HepG2 (cell line): ENCODE measurements at regions not wholly inside any gene's neighbourhood (a gene's known extent, or its start where the extent isn't known, plus 50 kb on each side); places are given as distances from the start of the nearest gene placed in this dataset.

ENCODE experiments used
- ATAC-seq: fragments of 200-7000 bp; cut with Tn5 transposase; 3 replicates; pipeline ENCODE4 v1.9.1; 2020; ENCODE audit warnings: mild to moderate bottlenecking, moderate library complexity
- BruUV-seq: library from RNA; stranded (reverse); fragments of 400-500 nt; replicated peaks from 2 replicates; lab custom pipeline; 2021; lab: Mats Ljungman, UMichigan
- CTCF ChIA-PET: fragments of 300-600 bp; formaldehyde crosslinking; extraction: SDS; loops from one replicate; lab custom pipeline; 2021; ENCODE audit warnings: low total read pairs, inconsistent platforms, low intra/inter-chr PET ratio; lab: Yijun Ruan, JAX
- POLR2A ChIA-PET: fragments of 350-600 bp; sonication (Branson Sonifier 250); formaldehyde crosslinking; loops from one replicate; lab custom pipeline; 2020; ENCODE audit warnings: antibody characterized with exemption, inconsistent platforms; lab: Yijun Ruan, JAX
- DNase-seq: peaks from one replicate; pipeline ENCODE4 v3.0.0-alpha.2; 2015; ENCODE audit warnings: low spot score
- FAIRE-seq: peaks from 3 replicates; lab custom pipeline; 2011; peaks lifted over from hg19 to GRCh38; lab: Jason Lieb, UNC
- H2AFZ ChIP-seq: one replicate; pipeline ENCODE4 v1.6.1; 2011; ENCODE audit warnings: low read length, inconsistent platforms
- H3K27ac ChIP-seq: fragments of 300-600 bp; 3 replicates; pipeline ENCODE4 v1.8.0; 2011; ENCODE audit warnings: mixed run types, mild to moderate bottlenecking, mixed read lengths, low read length, inconsistent platforms; ENCODE audit not compliant: insufficient read depth; ENCODE audit errors: extremely low read length
- H3K27me3 ChIP-seq, 2 experiments: fragments of 200-600 bp in 1 of 2; 2 replicates in 1 of 2; 3 replicates in 1 of 2; pipeline versions ENCODE4 v1.6.0 to v1.8.0; 2011; ENCODE audit warnings: low read length in 2 of 2, mild to moderate bottlenecking in 2 of 2, moderate library complexity in 2 of 2, inconsistent platforms in 1 of 2; ENCODE audit not compliant: insufficient read depth in 2 of 2, control insufficient read depth in 1 of 2
- H3K36me3 ChIP-seq, 2 experiments: fragments of 200-600 bp in 1 of 2; replicated peaks in 1 of 2; 2 replicates in 1 of 2; 3 replicates in 1 of 2; pipeline versions ENCODE4 v1.5.1 to v1.8.0; 2011; ENCODE audit warnings: low read length in 2 of 2, inconsistent platforms in 1 of 2; ENCODE audit not compliant: insufficient read depth in 2 of 2, control insufficient read depth in 1 of 2
- H3K4me1 ChIP-seq: 2 replicates; pipeline ENCODE4 v1.5.1; 2012; ENCODE audit warnings: low read length, inconsistent platforms; ENCODE audit not compliant: insufficient read depth
- H3K4me2 ChIP-seq: 2 replicates; pipeline ENCODE4 v1.6.0; 2011; ENCODE audit warnings: low read depth, low read length, inconsistent platforms
- H3K4me3 ChIP-seq, 3 experiments: fragments of 200-600 bp in 1 of 3; sonication (generic), shearing (Covaris generic) in 1 of 3; replicated peaks in 1 of 3; 2 replicates each; pipeline ENCODE4 v1.5.1; 2011 to 2016; ENCODE audit warnings: low read length in 3 of 3, inconsistent platforms in 2 of 3, low read depth in 2 of 3, mild to moderate bottlenecking in 2 of 3, control low read depth in 1 of 3, mixed read lengths in 1 of 3; ENCODE audit not compliant: insufficient read depth in 1 of 3
- H3K79me2 ChIP-seq: one replicate; pipeline ENCODE4 v1.6.1; 2011; ENCODE audit warnings: low read length, inconsistent platforms; ENCODE audit not compliant: insufficient read depth
- H3K9ac ChIP-seq: 2 replicates; pipeline ENCODE4 v1.6.0; 2011; ENCODE audit warnings: mild to moderate bottlenecking, low read depth, low read length, inconsistent platforms; ENCODE audit not compliant: insufficient read depth
- H3K9me3 ChIP-seq: 2 replicates; pipeline ENCODE4 v1.5.1; 2012; ENCODE audit warnings: mild to moderate bottlenecking, low read length
- H4K20me1 ChIP-seq: 2 replicates; pipeline ENCODE4 v1.6.0; 2011; ENCODE audit warnings: inconsistent platforms, mild to moderate bottlenecking, low read length, moderate library complexity; ENCODE audit not compliant: insufficient read depth
- ATF7 ChIP-seq, 2 experiments: fragments of 450-650 bp in 1 of 2; sonication (generic) in 1 of 2; formaldehyde crosslinking in 1 of 2; IDR thresholded peaks; 2 replicates each; pipeline versions ENCODE4 v1.4.0 to v1.6.1; 2016 to 2020; ENCODE audit warnings: antibody characterized with exemption in 1 of 2, mild to moderate bottlenecking in 1 of 2, missing genetic modification reagents in 1 of 2
- CEBPB ChIP-seq: IDR thresholded peaks from 2 replicates; pipeline ENCODE4 v1.6.1; 2011; ENCODE audit warnings: low read depth, low read length, improper control_type of control experiment, borderline replicate concordance
- GABPB1 ChIP-seq: IDR thresholded peaks from 2 replicates; pipeline ENCODE4 v1.6.1; 2016; ENCODE audit warnings: mild to moderate bottlenecking, missing genetic modification reagents, moderate library complexity, missing compliant biosample characterization
- GATAD1 ChIP-seq: IDR thresholded peaks from 2 replicates; pipeline ENCODE4 v1.6.1; 2016; ENCODE audit warnings: missing genetic modification reagents, missing compliant biosample characterization
- GPN1 ChIP-seq: sonication (generic); formaldehyde crosslinking; IDR thresholded peaks from 2 replicates; pipeline ENCODE4 v1.5.1; 2020; ENCODE audit warnings: missing genetic modification reagents, borderline replicate concordance
- GTF3A ChIP-seq: sonication (generic); formaldehyde crosslinking; conservative IDR thresholded peaks from 2 replicates; pipeline ENCODE4 v1.4.0; 2020; ENCODE audit warnings: mild to moderate bottlenecking, missing genetic modification reagents
- KMT2A ChIP-seq: sonication (generic); formaldehyde crosslinking; IDR thresholded peaks from 2 replicates; pipeline ENCODE4 v1.4.0; 2020; ENCODE audit warnings: missing genetic modification reagents
- MIER3 ChIP-seq: IDR thresholded peaks from 2 replicates; pipeline ENCODE4 v1.6.1; 2016; ENCODE audit warnings: missing compliant biosample characterization, borderline replicate concordance
- PAF1 ChIP-seq: IDR thresholded peaks from 2 replicates; pipeline ENCODE4 v1.6.1; 2016; ENCODE audit warnings: missing genetic modification reagents, missing compliant biosample characterization
- ZNF496 ChIP-seq: sonication (generic); formaldehyde crosslinking; IDR thresholded peaks from 2 replicates; pipeline ENCODE4 v1.8.1; 2023; ENCODE audit warnings: mild to moderate bottlenecking, moderate library complexity, missing genetic modification reagents; ENCODE audit not compliant: insufficient replicate concordance
- ZSCAN25 ChIP-seq: sonication (generic); formaldehyde crosslinking; IDR thresholded peaks from 2 replicates; pipeline ENCODE4 v1.8.0; 2022; ENCODE audit warnings: mild to moderate bottlenecking, missing genetic modification reagents
- in situ Hi-C: cut with HindIII; loops from 2 replicates; pipeline ENCODE4 v1.10.0; 2017; ENCODE audit warnings: low pct_unique_long_range_greater_than_20kb; ENCODE audit not compliant: extremely low pct_ligation_motif_present
- intact Hi-C: fragments of 100-400 bp; cut with micrococcal nuclease; formaldehyde crosslinking; loops from one replicate; pipeline ENCODE4 v1.10.0; 2022; ENCODE audit not compliant: unreplicated experiment
- TF ChIP-seq, protein P1 (sequence below): IDR thresholded peaks from 2 replicates; pipeline ENCODE4 v1.4.0; 2020; ENCODE audit warnings: mild to moderate bottlenecking, missing genetic modification reagents
- TF ChIP-seq, protein P2 (sequence below): sonication (generic); formaldehyde crosslinking; IDR thresholded peaks from 2 replicates; pipeline ENCODE4 v1.5.0; 2020; ENCODE audit warnings: mild to moderate bottlenecking, missing genetic modification reagents, borderline replicate concordance

DNA sequence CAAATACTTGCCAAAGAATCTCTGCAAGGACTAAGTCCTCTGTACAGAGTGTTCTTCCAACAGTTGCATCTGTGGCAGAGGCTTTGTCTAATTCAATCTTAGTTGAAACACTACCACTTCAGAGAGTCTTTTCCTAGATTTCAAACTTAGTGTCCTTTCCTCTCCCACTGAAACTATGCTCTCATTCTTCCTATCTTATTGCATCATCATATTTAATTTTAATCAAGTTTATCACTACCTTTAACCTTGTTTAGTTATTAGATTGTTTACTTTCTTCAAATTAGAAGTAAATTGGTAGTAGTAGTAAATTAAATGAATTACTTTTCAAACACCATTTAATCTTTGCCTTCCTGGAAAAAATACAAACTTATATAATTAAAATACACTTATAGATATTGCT is 1082.3 kb upstream of the PABPC4L start:
- H3K9me3 ChIP-seq: no peaks in the 10 kb centered on the region
- H4K20me1 ChIP-seq: no peaks in the 10 kb centered on the region
- H3K27ac ChIP-seq: no peak overlapping the region
- FAIRE-seq (no peak), ATAC-seq (no peak), DNase-seq (no peak)
- POLR2A ChIA-PET: no interaction called here
- H3K4me3 ChIP-seq: no peak overlapping the region
- intact Hi-C loops: no loop called here
- CTCF ChIA-PET: no interaction called here
- H3K4me2 ChIP-seq: no peak overlapping the region
- no peak overlapping the region for H3K9ac ChIP-seq
- H3K36me3 ChIP-seq: no peaks in the 10 kb centered on the region
- BruUV-seq: no TSS peak
- H3K4me1 ChIP-seq: no peaks in the 10 kb centered on the region
- H3K27me3 ChIP-seq: no peaks in the 10 kb centered on the region
- no peak overlapping the region for H2AFZ ChIP-seq
- in situ Hi-C loops: no loop called here
- H3K79me2 ChIP-seq: no peaks in the 10 kb centered on the region
- TF ChIP-seq KMT2A (CRISPR knock-in tag): no peak
- peak; percentile 4; the same call in 1 of the 2 replicates for TF ChIP-seq CEBPB
- no peak for TF ChIP-seq GATAD1 (CRISPR knock-in tag)
- no peak for TF ChIP-seq MIER3 (CRISPR knock-in tag)
- TF ChIP-seq PAF1 (CRISPR knock-in tag): no peak
- no peak for TF ChIP-seq GTF3A
- no peak for TF ChIP-seq GPN1 (CRISPR knock-in tag)
- TF ChIP-seq, protein P1, sequence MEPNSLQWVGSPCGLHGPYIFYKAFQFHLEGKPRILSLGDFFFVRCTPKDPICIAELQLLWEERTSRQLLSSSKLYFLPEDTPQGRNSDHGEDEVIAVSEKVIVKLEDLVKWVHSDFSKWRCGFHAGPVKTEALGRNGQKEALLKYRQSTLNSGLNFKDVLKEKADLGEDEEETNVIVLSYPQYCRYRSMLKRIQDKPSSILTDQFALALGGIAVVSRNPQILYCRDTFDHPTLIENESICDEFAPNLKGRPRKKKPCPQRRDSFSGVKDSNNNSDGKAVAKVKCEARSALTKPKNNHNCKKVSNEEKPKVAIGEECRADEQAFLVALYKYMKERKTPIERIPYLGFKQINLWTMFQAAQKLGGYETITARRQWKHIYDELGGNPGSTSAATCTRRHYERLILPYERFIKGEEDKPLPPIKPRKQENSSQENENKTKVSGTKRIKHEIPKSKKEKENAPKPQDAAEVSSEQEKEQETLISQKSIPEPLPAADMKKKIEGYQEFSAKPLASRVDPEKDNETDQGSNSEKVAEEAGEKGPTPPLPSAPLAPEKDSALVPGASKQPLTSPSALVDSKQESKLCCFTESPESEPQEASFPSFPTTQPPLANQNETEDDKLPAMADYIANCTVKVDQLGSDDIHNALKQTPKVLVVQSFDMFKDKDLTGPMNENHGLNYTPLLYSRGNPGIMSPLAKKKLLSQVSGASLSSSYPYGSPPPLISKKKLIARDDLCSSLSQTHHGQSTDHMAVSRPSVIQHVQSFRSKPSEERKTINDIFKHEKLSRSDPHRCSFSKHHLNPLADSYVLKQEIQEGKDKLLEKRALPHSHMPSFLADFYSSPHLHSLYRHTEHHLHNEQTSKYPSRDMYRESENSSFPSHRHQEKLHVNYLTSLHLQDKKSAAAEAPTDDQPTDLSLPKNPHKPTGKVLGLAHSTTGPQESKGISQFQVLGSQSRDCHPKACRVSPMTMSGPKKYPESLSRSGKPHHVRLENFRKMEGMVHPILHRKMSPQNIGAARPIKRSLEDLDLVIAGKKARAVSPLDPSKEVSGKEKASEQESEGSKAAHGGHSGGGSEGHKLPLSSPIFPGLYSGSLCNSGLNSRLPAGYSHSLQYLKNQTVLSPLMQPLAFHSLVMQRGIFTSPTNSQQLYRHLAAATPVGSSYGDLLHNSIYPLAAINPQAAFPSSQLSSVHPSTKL (CRISPR knock-in tag): no peak
- TF ChIP-seq ZSCAN25: no peak
- TF ChIP-seq GABPB1 (CRISPR knock-in tag): no peak
- TF ChIP-seq, protein P2, sequence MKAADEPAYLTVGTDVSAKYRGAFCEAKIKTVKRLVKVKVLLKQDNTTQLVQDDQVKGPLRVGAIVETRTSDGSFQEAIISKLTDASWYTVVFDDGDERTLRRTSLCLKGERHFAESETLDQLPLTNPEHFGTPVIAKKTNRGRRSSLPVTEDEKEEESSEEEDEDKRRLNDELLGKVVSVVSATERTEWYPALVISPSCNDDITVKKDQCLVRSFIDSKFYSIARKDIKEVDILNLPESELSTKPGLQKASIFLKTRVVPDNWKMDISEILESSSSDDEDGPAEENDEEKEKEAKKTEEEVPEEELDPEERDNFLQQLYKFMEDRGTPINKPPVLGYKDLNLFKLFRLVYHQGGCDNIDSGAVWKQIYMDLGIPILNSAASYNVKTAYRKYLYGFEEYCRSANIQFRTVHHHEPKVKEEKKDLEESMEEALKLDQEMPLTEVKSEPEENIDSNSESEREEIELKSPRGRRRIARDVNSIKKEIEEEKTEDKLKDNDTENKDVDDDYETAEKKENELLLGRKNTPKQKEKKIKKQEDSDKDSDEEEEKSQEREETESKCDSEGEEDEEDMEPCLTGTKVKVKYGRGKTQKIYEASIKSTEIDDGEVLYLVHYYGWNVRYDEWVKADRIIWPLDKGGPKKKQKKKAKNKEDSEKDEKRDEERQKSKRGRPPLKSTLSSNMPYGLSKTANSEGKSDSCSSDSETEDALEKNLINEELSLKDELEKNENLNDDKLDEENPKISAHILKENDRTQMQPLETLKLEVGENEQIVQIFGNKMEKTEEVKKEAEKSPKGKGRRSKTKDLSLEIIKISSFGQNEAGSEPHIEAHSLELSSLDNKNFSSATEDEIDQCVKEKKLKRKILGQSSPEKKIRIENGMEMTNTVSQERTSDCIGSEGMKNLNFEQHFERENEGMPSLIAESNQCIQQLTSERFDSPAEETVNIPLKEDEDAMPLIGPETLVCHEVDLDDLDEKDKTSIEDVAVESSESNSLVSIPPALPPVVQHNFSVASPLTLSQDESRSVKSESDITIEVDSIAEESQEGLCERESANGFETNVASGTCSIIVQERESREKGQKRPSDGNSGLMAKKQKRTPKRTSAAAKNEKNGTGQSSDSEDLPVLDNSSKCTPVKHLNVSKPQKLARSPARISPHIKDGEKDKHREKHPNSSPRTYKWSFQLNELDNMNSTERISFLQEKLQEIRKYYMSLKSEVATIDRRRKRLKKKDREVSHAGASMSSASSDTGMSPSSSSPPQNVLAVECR (CRISPR knock-in tag): no peak
- TF ChIP-seq ATF7 (IDR thresholded peaks at IDR 0.05): peak; percentile 71
- no peak for TF ChIP-seq ATF7 (CRISPR knock-in tag; IDR thresholded peaks at IDR 0.05)
- TF ChIP-seq ZNF496 (CRISPR knock-in tag): no peak
